Osteocyte (in vitro differentiated cells): ENCODE measurements at regions not wholly inside any gene's neighbourhood (a gene's known extent, or its start where the extent isn't known, plus 50 kb on each side); places are given as distances from the start of the nearest gene placed in this dataset.
"Not testable (repeated sequence)": the region's sequence is repeated elsewhere in the genome, so short reads cannot be mapped to it uniquely, and the experiment has no call there.

Experiments
- DNase-seq: peaks from one replicate; pipeline ENCODE4 v3.0.0; 2021; ENCODE audit warnings: mixed read lengths; ENCODE audit not compliant: unreplicated experiment; ENCODE audit errors: extremely low spot score
- H3K27ac Mint-ChIP-seq: one replicate; pipeline ENCODE4 v1.8.0; 2021; ENCODE audit warnings: mild to moderate bottlenecking, mixed read lengths; ENCODE audit not compliant: unreplicated experiment
- H3K27me3 Mint-ChIP-seq: one replicate; pipeline ENCODE4 v1.8.0; 2021; ENCODE audit warnings: mixed read lengths; ENCODE audit not compliant: unreplicated experiment
- H3K36me3 Mint-ChIP-seq: one replicate; pipeline ENCODE4 v1.8.0; 2021; ENCODE audit warnings: mixed read lengths; ENCODE audit not compliant: unreplicated experiment
- H3K4me1 Mint-ChIP-seq: one replicate; pipeline ENCODE4 v1.8.0; 2021; ENCODE audit warnings: mixed read lengths; ENCODE audit not compliant: unreplicated experiment
- H3K4me3 Mint-ChIP-seq: one replicate; pipeline ENCODE4 v1.8.0; 2021; ENCODE audit warnings: mild to moderate bottlenecking, moderate library complexity, mixed read lengths; ENCODE audit not compliant: unreplicated experiment
- H3K9me3 Mint-ChIP-seq: one replicate; pipeline ENCODE4 v1.8.0; 2021; ENCODE audit warnings: mixed read lengths; ENCODE audit not compliant: unreplicated experiment
- TF ChIP-seq, protein P1 (sequence below): fragments of 200-600 bp; sonication (generic); IDR thresholded peaks from 2 replicates; pipeline ENCODE4 v1.5.0; 2021; ENCODE audit warnings: antibody characterized with exemption, mild to moderate bottlenecking, moderate library complexity

GRCh38 chrX:28170713-28171112, 189.5 kb upstream of the DCAF8L1 start:
- no peaks in the 10 kb centered on the region for H3K27me3 Mint-ChIP-seq
- TF ChIP-seq, protein P1, sequence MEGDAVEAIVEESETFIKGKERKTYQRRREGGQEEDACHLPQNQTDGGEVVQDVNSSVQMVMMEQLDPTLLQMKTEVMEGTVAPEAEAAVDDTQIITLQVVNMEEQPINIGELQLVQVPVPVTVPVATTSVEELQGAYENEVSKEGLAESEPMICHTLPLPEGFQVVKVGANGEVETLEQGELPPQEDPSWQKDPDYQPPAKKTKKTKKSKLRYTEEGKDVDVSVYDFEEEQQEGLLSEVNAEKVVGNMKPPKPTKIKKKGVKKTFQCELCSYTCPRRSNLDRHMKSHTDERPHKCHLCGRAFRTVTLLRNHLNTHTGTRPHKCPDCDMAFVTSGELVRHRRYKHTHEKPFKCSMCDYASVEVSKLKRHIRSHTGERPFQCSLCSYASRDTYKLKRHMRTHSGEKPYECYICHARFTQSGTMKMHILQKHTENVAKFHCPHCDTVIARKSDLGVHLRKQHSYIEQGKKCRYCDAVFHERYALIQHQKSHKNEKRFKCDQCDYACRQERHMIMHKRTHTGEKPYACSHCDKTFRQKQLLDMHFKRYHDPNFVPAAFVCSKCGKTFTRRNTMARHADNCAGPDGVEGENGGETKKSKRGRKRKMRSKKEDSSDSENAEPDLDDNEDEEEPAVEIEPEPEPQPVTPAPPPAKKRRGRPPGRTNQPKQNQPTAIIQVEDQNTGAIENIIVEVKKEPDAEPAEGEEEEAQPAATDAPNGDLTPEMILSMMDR = no peak
- H3K4me3 Mint-ChIP-seq = no peak overlapping the region
- H3K4me1 Mint-ChIP-seq = no peaks in the 10 kb centered on the region
- DNase-seq = no peak
- no peaks in the 10 kb centered on the region for H3K36me3 Mint-ChIP-seq
- H3K9me3 Mint-ChIP-seq = peaks cover 1% of the 10 kb centered on the region
- no peak overlapping the region for H3K27ac Mint-ChIP-seq

DNA sequence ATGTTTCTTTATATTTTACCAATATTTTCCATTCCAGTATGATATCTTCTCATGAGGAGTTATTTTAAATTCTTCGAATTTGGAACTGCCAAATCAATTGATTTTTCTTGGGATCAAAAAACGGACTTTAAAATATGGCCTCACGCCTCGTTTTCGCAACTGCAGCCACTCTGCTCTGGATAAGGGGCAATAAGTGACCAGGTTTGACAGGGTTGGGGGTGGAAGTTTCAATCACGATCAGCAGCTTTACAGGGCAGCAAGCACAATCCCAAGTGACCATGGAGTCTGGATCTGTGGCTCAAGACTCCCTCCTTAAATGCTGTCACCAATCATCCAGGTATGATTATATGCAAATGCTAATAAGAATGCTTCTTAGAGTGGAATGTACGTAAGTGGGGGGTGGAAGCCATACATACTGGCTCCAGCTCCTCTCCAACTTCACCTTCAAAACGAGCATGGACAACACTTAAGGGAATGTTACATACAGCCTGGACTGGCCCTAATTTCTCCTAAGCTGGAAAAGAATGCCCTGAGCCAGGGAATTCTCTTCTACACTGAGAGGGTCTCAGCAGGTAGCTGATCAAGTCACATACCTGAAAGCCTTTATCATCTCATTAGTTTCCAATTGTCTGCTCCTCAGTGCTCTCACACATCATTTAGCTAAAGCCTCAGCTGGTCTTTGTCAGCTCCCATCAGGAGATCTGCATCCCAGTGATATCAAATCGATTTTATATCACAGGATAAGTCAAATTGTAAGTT, 176.9 kb upstream of the DCAF8L1 start:
- no peaks in the 10 kb centered on the region for H3K36me3 Mint-ChIP-seq
- H3K27ac Mint-ChIP-seq = no peak overlapping the region
- no peak for DNase-seq
- no peak overlapping the region for H3K4me3 Mint-ChIP-seq
- H3K9me3 Mint-ChIP-seq = peaks cover 6% of the 10 kb centered on the region
- no peaks in the 10 kb centered on the region for H3K27me3 Mint-ChIP-seq
- TF ChIP-seq, protein P1 = no peak
- no peaks in the 10 kb centered on the region for H3K4me1 Mint-ChIP-seq

DNA sequence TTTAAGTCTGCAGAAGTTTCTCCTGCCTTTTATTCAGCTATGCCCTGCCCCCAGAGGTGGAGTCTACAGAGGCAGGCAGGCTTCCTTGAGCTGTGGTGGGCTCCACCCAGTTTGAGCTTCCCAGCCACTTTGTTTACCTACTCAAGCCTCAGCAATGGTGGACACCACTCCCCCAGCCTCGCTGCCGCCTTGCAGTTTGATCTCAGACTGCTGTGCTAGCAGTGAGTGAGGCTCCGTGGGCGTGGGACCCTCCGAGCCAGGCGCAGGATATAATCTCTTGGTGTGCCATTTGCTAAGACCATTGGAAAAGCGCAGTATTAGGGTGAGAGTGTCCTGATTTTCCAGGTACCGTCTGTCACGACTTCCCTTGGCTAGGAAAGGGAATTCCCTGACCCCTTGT, 171.0 kb upstream of the DCAF8L1 start:
- H3K36me3 Mint-ChIP-seq, H3K9me3 Mint-ChIP-seq, H3K4me3 Mint-ChIP-seq, H3K4me1 Mint-ChIP-seq, H3K27ac Mint-ChIP-seq, DNase-seq, H3K27me3 Mint-ChIP-seq: not testable (repeated sequence)

DNA sequence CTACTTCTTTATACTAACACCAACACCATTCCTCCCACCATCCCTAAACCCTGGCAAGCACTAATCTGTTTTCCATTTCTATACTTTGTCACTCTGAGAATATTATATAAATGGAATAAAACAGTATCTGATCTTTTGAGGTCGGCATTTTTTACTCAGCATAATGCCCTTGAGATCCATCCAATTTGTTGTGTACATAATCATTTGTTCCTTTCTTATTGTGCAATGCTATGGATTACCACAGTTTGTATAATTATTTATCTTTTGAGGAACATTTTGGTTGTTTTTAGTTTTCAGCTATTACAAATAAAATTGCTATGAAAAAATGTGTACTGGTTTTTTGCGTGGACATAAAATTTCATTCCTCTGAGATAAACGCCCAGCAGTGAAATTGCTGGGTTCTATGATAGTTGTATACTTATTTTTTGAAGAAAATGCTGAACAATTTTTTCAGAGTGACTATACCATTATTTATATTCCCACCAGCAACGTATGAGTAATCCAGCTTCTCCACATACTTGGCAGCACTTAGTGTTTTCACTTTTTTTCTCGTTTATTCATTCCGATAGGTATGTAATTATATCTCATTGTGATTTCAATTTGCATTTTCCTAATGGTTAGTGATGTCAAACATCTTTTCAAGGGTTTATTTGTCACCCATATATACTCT, 154.3 kb upstream of the DCAF8L1 start:
- Mint-ChIP-seq H3K9me3 (no peaks in the 10 kb centered on the region), H3K27ac (peak overlapping the region; percentile 4), H3K4me3 (no peak overlapping the region), H3K36me3 (no peaks in the 10 kb centered on the region), H3K27me3 (no peaks in the 10 kb centered on the region), H3K4me1 (peaks cover 12% of the 10 kb centered on the region)
- no peak for DNase-seq
- TF ChIP-seq, protein P1 = no peak

GRCh38 chrX:28133763-28134162, 152.5 kb upstream of the DCAF8L1 start:
- Mint-ChIP-seq H3K4me3 (no peak overlapping the region), H3K27me3 (no peaks in the 10 kb centered on the region), H3K27ac (no peak overlapping the region), H3K9me3 (peaks cover 5% of the 10 kb centered on the region), H3K36me3 (no peaks in the 10 kb centered on the region), H3K4me1 (peaks cover 10% of the 10 kb centered on the region)
- TF ChIP-seq, protein P1 = no peak
- DNase-seq = no peak
